ENCODE measurements at regions not wholly inside any gene's neighbourhood (a gene's known extent, or its start where the extent isn't known, plus 50 kb on each side); places are given as distances from the start of the nearest gene placed in this dataset.
"Not testable (repeated sequence)": the region's sequence is repeated elsewhere in the genome, so short reads cannot be mapped to it uniquely, and the experiment has no call there.

DNA sequence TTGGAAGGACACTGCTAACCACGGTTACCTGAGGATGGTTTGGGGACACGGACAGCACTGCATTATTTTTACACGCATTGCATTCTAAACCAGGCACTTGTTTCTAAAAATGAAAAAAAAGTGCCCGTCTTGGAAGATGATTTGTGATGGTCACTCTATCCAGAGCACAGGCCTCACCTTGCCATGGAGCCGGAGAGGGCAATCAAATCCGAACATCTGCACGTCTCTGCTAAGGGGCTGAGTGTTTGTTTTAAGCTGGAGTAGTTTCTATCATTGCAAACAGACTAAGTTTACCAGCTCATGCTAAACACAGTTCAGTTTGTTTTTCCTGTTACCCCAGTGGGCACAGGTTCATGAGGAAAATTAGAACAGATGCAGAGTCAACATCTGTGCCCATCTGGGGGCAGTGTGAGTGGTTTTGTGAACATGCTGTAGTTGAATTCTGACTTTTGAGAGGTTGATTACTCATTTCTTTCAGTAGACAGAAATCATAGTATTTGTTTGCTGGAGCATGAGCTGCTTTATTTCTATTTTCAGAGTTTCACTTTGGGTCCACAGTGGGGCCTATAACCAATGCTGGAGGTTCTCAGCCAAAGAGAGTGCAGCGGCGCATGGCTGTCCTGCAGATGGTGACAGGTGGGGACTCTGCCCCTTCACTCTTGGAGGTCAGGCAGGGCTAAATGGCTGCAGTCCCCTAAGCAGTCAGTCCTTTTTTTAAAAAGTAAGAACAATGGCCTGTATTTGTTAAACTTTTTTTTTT lies 65.4 kb upstream of the ENPP6 start:
- DNase-seq (ENCODE audit: low read depth in 4 of 4, low spot score in 3 of 4) = no peak

DNA sequence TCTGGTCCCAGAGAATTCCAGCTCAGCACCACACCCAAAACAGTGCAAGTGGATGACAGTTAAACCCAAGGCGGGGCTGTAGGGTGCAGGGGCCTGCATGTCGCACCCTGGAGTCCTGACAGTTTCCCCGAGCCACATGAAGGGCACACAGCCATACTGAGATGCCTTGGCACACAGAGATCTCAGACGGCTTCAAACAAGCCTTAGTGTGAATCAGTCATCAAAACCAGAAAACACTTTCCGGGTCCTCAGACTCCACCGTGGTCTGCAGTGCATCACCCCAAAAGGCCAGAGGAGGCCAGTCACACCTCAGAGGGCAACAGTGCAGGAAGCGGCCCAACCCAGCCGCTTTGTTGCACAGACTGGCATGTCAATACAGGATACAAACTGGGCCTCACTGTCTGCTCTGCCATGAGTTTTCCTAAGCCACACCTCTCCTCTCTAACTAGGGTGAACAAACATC lies 64.6 kb upstream of the ENPP6 start:
- DNase-seq (ENCODE audit: low read depth in 4 of 4, low spot score in 3 of 4) = no peak

DNA sequence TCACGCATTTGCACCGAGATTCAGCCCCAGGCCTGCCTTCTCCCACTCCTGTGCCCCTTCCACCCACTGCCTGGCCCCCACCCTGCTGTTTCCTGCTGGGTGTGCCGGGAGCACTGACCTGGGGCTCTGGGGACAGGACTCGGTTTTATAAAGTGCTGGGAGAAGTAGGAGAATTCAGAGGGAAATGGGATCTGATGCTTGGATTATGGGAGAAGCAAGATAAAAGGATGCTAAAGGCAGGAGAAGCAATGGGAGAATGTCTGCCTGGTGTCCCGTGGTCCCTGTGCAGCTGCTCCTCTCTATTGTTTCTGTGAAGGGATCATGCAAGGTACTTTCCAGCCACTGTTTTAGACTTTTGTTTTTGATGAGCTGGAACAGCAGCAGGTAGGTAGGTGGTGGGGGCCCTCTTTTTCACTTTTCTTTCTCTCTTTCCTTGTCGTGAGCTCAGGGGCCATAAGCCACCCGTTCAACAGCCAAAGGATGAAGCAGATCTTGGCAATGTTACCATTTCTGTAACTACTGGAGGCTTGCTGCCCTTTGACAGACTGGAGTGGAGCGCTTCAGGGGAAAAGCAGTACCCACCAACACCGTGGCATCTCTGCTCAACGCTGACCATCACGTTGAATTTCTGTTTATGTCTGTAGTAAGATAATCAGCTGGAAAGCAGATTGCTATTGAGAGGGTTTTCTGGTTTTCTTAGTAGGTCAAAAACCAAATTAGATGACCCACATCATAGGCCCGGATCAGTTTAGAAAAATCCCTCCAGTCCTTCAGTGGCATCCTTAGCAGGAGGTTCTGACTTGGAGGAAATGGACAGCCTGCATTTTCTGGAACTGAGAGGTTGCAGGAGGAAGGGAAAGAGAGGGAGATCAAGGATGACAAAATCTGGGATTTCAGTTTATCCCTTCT lies 63.8 kb upstream of the ENPP6 start:
- DNase-seq (ENCODE audit: low read depth in 4 of 4, low spot score in 3 of 4) = no peak

DNA sequence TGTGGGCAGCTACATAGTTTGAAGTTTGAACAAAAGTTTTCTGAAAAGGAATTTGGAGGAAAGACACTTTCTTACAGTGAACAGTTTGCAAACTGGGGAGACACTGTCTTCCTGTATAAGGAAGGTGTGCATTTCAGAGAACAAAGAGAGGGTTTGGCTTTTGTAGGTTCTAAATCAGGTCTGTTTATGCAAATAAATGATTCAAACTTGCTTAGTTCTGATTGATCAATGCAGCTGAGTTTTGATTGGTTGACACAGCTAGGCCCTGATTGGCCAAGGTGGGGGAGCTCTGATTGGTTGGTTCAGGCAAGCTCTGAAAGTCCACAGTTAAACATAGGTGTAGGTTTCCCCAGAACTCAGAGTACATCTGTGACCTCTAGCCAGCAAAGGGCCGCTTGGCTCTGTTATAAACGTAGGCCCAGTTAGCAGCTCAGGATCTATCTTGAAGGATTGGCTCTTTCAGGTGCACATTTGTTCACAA lies 63.0 kb upstream of the ENPP6 start:
- DNase-seq (ENCODE audit: low read depth in 4 of 4, low spot score in 3 of 4) = no peak

DNA sequence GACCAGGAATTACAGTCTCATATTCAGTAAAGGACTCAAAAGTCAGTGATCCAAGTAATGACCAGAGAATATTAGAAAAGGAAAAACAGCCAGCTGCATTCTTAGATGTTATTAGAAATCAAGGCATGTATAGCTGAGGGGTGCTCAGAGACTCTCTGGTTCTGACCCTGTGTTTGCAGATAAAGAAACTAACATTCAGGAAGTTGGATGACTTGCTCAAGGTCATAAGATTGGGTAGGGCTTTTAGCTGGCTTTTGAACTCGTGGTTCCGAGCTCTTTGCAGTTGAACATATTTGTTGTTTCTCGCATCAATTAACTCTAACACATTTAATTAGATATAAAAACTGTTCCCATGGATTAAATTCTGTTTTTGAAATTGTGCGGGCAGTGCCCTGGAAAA lies 62.5 kb upstream of the ENPP6 start:
- DNase-seq (ENCODE audit: low read depth in 4 of 4, low spot score in 3 of 4) = no peak

DNA sequence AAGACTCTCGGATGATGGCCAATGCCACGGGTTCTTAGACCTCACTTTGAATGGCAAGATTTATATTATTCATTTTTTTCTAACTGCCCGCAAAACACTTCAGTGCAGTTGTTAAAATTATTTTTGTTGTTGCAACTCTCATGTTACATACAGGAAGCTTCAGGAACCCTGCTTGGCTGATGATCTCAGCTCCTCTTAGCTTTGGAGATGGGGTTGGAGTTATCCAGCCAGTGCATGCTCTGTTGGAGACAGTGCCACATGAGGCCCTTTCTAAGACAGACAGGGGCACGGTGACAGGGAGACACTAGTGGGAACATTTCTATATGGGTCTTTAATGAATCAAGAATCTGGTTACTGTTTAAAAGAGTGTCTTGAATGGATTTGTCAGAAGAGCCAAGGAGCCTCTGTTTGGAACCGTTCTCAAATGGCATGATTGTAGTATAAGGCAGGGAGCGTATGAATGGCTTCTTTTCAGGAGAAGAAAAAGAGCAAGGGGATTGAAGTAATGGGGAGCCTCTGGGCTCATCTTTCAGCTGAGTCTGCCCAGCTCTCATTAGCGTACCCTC lies 61.9 kb upstream of the ENPP6 start:
- DNase-seq (ENCODE audit: low read depth in 4 of 4, low spot score in 3 of 4) = no peak

DNA sequence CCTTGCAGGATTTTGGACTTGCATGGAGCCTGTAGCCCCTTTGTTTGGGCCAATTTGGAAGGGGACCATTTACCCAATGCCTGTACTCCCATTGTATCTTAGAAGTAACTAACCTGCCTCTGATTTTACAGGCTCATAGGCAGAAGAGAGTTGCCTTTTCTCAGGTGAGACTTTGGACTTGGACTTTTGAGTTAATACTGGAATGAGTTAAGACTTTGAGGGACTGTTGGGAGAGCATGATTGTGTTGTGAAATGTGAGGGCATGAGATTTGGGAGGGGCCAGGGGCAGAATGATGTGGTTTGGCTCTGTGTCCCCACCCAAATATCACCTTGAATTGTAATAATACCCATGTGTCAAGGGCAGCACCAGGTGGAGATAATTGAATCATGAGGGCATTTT lies 60.1 kb upstream of the ENPP6 start:
- not testable (repeated sequence) for DNase-seq (ENCODE audit: low read depth in 4 of 4, low spot score in 3 of 4)

DNA sequence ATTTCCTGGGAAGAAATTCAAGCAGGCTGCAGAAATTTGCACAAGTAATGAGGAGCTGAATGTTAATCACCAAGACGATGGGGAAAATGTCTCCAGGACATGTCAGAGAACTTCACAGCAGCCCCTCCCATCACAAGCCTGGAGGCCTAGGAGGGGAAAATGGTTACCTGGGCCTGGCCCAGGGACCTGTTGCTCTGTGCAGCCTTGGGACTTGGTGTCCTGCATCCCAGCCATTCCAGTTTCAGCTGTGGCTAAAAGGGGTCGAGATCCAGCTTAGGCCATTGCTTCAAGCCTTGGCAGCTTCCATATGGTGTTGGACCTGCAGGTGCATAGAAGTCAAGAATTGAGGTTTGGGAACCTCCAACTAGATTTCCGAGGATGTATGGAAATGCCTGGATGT lies 59.3 kb upstream of the ENPP6 start:
- not testable (repeated sequence) for DNase-seq (ENCODE audit: low read depth in 4 of 4, low spot score in 3 of 4)

DNA sequence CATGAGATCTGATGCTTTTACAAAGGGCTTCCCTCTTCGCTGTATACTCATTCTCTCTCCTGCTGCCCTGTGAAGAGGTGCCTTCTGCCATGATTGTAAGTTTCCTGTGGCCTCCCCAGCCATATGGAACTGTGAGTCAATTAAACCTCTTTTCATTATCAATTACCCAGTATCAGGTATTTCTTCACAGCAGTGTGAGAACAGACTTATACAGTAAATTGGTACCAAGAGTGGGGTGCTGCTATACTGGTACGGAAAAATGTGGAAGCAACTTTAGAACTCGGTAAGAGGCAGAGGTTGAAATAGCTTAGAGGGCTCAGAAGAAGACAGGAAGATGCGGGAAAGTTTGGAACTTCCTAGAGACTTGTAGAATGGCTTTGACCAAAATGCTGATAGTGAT lies 58.7 kb upstream of the ENPP6 start:
- not testable (repeated sequence) for DNase-seq (ENCODE audit: low read depth in 4 of 4, low spot score in 3 of 4)

DNA sequence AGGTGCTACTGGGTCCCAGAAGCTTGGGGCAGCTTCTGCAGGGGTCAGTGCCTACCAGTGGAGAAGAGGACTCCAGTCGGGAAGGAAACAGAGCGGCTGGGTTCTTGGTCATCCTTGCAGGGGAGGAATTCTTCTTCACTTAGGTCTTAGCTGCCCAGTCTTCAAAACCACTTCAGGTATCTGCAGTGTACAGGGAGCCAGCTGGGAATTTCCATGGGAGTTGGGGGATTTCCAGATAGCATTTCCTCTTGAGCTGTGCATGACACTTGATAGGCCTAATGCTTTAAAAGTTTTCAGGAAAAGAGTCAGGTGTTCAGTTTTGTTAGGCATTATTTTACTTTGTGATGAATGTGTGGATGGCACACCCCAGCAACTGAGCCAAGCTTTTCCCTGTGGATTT lies 58.1 kb upstream of the ENPP6 start:
- no peak for DNase-seq (ENCODE audit: low read depth in 4 of 4, low spot score in 3 of 4)

DNA sequence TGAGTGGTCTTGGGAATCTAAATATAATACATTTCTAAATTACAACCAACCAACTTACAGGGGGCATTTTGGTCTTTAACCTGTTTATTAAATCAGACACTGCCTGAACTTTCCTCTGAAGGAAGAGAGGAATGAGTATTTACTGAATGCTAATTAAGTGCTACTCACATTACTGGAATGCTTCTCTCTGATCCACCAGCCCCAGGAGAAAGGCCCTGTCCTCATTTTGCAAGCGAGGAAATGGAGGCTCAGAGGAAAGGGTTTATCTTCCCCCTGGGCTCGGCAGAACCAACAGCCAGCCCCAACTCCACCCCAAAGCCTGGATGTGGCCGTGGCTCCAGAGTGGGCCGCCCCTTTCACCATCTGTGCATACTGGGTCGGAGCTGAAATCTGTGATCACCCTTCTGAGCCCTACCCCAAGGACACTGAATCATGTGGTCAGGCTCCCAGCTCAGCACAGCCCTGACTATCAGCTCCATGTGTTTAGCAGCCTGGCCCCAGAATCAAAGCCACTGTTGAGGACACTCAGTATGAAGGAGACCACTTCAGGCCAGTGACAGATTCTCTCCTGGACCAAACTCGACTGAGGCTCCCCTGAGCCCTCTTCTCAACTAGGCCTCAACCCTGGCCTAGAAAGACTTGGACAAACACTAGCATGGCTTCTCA lies 56.7 kb upstream of the ENPP6 start:
- no peak for DNase-seq (ENCODE audit: low read depth in 4 of 4, low spot score in 3 of 4)

DNA sequence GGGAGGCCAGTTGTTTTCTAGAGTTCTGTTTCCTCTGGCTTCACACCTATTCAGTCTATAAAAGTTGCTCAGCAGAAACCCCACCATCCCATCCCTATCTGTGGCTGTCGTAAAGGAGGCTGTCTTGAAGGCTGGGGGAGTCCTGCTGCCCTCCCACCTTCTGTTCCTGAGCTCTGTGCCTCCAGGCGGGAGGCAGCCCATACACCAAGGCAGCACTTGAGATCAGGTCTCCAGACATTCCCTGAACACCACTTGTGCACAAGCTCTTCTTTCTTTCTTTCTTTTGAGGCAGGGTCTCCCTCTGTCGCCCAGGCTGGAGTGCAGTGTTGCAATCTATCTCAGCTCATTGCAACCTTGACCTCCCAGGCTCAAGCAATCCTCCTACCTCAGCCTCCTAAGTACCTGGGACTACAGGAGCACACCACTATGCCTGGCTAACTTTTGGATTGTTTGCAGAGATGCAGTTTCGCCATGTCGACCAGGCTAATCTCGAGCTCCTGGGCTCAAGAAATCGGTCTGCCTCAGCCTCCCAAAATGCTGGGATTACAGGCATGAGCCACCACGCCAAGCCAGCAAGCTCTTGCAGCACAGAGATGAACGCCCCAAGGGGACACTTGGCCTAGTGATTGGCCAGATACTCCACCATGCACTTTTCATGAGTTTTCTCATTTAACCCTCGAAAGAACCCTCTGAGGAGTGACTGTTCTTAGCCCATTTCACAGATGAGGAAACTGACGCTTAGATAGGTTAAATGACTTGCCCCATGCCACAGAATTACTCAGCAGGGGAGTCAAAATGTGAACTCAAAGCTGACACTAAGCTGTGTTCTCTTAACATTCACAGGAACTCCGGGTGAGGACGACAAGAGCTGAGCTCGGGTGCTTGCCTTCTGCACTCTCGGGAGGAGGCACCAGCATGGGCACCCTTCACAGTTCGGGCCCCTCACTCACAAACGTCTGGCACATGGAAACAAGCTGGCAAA lies 55.8 kb upstream of the ENPP6 start:
- DNase-seq (ENCODE audit: low read depth in 4 of 4, low spot score in 3 of 4) = no peak

DNA sequence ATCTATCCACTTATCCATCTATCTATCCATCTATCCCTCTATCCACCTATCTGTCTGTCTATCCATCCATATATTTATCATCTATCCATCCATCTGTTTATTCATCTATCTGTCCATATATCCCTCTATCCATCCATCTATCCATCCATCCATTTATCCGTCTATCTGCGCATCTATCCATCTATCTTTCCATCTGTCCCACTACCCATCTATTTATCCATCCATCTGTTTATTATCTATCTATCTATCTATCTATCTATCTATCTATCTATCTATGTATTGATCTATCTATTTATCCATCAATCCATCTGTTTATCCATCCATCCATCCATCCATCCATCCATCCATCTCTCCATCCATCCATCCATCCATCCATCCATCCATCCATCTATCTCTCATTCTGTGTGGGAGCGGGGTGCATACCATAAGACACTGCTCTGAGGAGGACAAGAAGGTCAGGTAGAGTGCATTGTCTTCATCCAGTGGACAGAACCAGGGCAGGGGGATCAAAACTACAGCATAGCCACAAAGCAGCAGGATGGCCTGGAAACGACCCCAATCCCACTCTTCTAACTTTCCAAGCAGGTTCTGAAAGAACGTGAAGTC lies 53.2 kb upstream of the ENPP6 start:
- DNase-seq (ENCODE audit: low read depth in 4 of 4, low spot score in 3 of 4) = no peak

DNA sequence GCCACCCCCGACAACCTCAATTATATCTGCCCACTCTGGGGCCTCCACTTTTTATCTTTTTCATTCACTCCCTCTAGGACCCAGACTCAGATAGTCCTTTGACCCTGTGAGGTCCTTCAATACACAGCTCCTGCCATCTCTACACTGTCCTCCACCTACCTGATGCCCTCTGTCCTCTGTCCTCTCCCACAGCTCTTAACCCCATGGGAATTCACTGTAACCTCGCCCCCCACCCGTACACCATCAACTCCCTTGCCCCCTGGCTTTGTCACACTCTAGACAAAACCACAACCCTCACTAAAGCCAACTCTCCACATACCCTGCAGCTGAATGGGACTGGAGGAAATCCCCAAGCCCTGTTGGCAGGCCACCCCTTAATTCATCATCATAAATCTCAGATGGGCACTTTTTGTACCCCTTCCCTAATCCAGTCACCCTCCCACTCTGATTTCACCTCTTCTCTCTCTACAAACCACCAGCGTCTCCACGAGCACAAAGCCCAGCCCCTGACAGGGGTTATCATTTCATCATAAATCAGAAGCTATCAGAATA lies 52.3 kb upstream of the ENPP6 start:
- DNase-seq (ENCODE audit: low read depth in 4 of 4, low spot score in 3 of 4) = no peak

DNA sequence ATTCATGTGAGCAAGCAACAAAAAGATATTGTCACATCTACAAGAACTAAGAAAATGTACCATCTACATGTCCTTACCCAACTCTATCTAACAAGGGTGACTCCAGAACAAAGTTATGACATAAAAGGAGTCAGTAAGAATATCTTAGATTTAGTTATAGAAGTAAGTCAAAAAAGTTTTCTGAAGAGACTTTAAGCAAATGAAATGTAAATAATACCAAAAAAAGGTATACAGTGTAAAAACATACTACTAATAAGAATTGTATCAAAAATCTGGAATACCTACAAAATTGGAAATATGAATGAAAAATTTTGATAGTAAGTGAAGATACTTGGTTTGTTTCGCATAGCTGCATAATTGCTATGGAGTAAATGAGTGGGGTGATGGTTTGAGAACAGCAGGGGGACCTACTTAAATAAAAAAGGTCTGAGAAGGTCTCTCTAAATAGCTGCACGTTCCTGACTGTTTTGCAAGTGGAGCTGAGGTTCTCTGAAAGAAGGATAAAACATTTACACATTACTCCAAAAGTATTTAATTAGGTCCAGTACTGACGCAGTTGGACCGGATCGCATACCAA lies 51.0 kb upstream of the ENPP6 start:
- no peak for DNase-seq (ENCODE audit: low read depth in 4 of 4, low spot score in 3 of 4)

DNA sequence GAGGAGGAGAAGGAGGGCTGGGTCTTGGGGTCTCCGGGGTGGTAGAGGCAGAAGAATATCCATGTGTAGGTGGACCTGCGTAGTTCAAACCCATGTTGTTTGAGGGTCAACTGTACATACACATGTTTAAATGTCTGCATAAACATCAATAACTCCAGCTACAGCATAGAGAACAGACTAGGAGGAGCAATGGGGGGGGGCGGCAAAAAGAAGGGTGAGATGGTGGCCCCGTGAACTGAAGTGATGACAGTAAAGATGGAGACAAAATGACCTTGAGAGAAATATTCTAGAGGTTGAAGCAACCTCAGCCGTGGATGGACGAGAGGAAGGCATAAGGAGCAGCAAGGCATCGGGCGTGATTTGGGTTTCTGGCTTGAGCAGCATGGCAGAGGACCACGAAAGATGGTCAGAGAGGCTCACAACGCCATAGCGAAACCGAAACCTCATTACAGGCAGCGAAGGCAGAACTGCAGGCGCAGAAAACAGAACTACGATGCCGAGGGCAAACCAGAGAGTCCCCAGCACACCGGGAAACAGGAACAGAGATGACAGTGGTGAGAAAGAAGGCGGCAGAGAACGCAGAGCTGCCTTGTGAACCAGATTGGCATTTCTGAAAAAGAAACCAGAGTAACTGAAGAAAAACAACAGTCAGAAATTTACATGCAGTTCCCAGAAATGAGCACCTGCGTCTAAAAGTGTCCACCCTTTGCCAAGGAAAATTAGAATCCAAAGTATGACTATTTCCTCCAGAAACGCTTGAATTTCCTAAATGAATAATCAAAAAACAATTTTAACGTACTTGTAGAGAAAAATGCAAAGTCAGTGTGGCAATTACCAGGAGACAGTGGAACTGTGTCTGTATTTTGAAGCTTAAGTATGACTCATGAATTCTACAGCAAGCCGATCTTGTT lies 50.3 kb upstream of the ENPP6 start:
- no peak for DNase-seq (ENCODE audit: low read depth in 4 of 4, low spot score in 3 of 4)
